GM21360 (cell line): ENCODE measurements at regions not wholly inside any gene's neighbourhood (a gene's known extent, or its start where the extent isn't known, plus 50 kb on each side); places are given as distances from the start of the nearest gene placed in this dataset.

ENCODE experiments used
- ATAC-seq: cut with Tn5 transposase; IDR thresholded peaks from one replicate; pipeline ENCODE4 v1.9.1; 2021; ENCODE audit warnings: mild to moderate bottlenecking, moderate library complexity; ENCODE audit not compliant: unreplicated experiment

GRCh38 chr1:219020846-219021245 lies 152.8 kb upstream of the LYPLAL1 start:
- no peak for ATAC-seq

- ATAC-seq: no peak
Observed at GRCh38 chr1:219027146-219027673, 146.5 kb upstream of the LYPLAL1 start.

- ATAC-seq: no peak
Observed at GRCh38 chr1:219031809-219032208, 141.9 kb upstream of the LYPLAL1 start.

GRCh38 chr1:219038398-219038797 lies 135.3 kb upstream of the LYPLAL1 start:
- no peak for ATAC-seq

GRCh38 chr1:219039017-219039681 lies 134.5 kb upstream of the LYPLAL1 start:
- ATAC-seq: no peak

GRCh38 chr1:219039682-219040154 lies 134.0 kb upstream of the LYPLAL1 start:
- no peak for ATAC-seq

GRCh38 chr1:219040291-219040690 lies 133.4 kb upstream of the LYPLAL1 start:
- ATAC-seq: no peak

GRCh38 chr1:219041141-219041540 lies 132.5 kb upstream of the LYPLAL1 start:
- ATAC-seq: no peak

GRCh38 chr1:219041818-219042217 lies 131.9 kb upstream of the LYPLAL1 start:
- no peak for ATAC-seq

GRCh38 chr1:219042769-219043168 lies 130.9 kb upstream of the LYPLAL1 start:
- no peak for ATAC-seq

- ATAC-seq: no peak
Observed at GRCh38 chr1:219045246-219045645, 128.4 kb upstream of the LYPLAL1 start.

GRCh38 chr1:219049501-219049900 lies 124.2 kb upstream of the LYPLAL1 start:
- ATAC-seq: no peak

GRCh38 chr1:219050086-219050821 lies 123.4 kb upstream of the LYPLAL1 start:
- no peak for ATAC-seq

- ATAC-seq: no peak
Observed at GRCh38 chr1:219050822-219051125, 122.9 kb upstream of the LYPLAL1 start.

- no peak for ATAC-seq
Observed at GRCh38 chr1:219051547-219051946, 122.1 kb upstream of the LYPLAL1 start.

GRCh38 chr1:219058891-219059820 lies 114.5 kb upstream of the LYPLAL1 start:
- no peak for ATAC-seq

- no peak for ATAC-seq
Observed at GRCh38 chr1:219060798-219061197, 112.9 kb upstream of the LYPLAL1 start.

- ATAC-seq: no peak
Observed at GRCh38 chr1:219062161-219062560, 111.5 kb upstream of the LYPLAL1 start.

GRCh38 chr1:219066098-219066497 lies 107.6 kb upstream of the LYPLAL1 start:
- ATAC-seq: no peak

GRCh38 chr1:219066631-219067349 lies 106.9 kb upstream of the LYPLAL1 start:
- peak; percentile 59 for ATAC-seq

GRCh38 chr1:219067350-219067712 lies 106.3 kb upstream of the LYPLAL1 start:
- peak; percentile 29 for ATAC-seq
